Fibroblast of lung (primary cell): ENCODE measurements at regions not wholly inside any gene's neighbourhood (a gene's known extent, or its start where the extent isn't known, plus 50 kb on each side); places are given as distances from the start of the nearest gene placed in this dataset.

Source experiments
- CTCF ChIP-seq, 2 donors: IDR thresholded peaks in 1 of 2; conservative IDR thresholded peaks in 1 of 2; 1 replicate in 1 of 2; 2 replicates in 1 of 2; pipeline ENCODE4 v1.5.1; 2011 to 2012; ENCODE audit warnings: low read length in 2 of 2, control low read depth in 1 of 2, inconsistent platforms in 1 of 2, low read depth in 1 of 2, mild to moderate bottlenecking in 1 of 2
- EZH2 ChIP-seq: IDR thresholded peaks from 2 replicates; pipeline ENCODE4 v1.5.1; 2012; ENCODE audit warnings: low read length, control low read depth, mild to moderate bottlenecking; ENCODE audit errors: missing control alignments

- TF ChIP-seq EZH2 (no peak), CTCF (conservative IDR thresholded peaks at IDR 0.05 in 1 of 2, IDR thresholded peaks at IDR 0.05 in 1 of 2; ENCODE audit: low read depth in 1 of 2, low read length in 2 of 2) (no peak)
These were observed 789.3 kb upstream of the ADAMTS5 start for GRCh38 chr21:27756191-27756590.
